ENCODE measurements at regions not wholly inside any gene's neighbourhood (a gene's known extent, or its start where the extent isn't known, plus 50 kb on each side); places are given as distances from the start of the nearest gene placed in this dataset.

- no peak for TF ChIP-seq CTCF (IDR thresholded peaks at IDR 0.05 in 2 of 3, conservative IDR thresholded peaks at IDR 0.05 in 1 of 3; ENCODE audit: borderline replicate concordance in 1 of 3, insufficient read depth in 1 of 3, low read depth in 2 of 3, low read length in 2 of 3)
- TF ChIP-seq POLR2A (IDR thresholded peaks at IDR 0.05; ENCODE audit: borderline replicate concordance, extremely low read depth, insufficient read depth, insufficient read length): no peak
- TF ChIP-seq TCF7L2 (IDR thresholded peaks at IDR 0.05; ENCODE audit: borderline replicate concordance, extremely low read depth, insufficient read depth, insufficient read length): no peak
- TF ChIP-seq ELF1 (IDR thresholded peaks at IDR 0.05; ENCODE audit: borderline replicate concordance, low read depth): no peak
Measured at GRCh38 chr3:162945626-162946025, 1449.0 kb downstream of the OTOL1 start.

Data from HCT116 (cell line).